ES-I3 (cell line): ENCODE measurements at regions not wholly inside any gene's neighbourhood (a gene's known extent, or its start where the extent isn't known, plus 50 kb on each side); places are given as distances from the start of the nearest gene placed in this dataset.
"Not testable (repeated sequence)": the region's sequence is repeated elsewhere in the genome, so short reads cannot be mapped to it uniquely, and the experiment has no call there.

Source experiments
- H3K36me3 ChIP-seq: 2 replicates; pipeline ENCODE4 v1.6.1; 2013; ENCODE audit warnings: mild to moderate bottlenecking, low read length, control low read depth, moderate library complexity; ENCODE audit not compliant: insufficient read depth
- H3K4me1 ChIP-seq: 2 replicates; pipeline ENCODE4 v1.6.1; 2013; ENCODE audit warnings: mild to moderate bottlenecking, control low read depth, low read length; ENCODE audit not compliant: insufficient read depth
- H3K9ac ChIP-seq: 2 replicates; pipeline ENCODE4 v1.6.1; 2013; ENCODE audit warnings: low read depth, mild to moderate bottlenecking, low read length, moderate library complexity
- H3K9me3 ChIP-seq: 2 replicates; pipeline ENCODE4 v1.6.1; 2013; ENCODE audit warnings: mild to moderate bottlenecking, low read length, moderate library complexity; ENCODE audit not compliant: control insufficient read depth, insufficient read depth

GRCh38 chr10:128178302-128178958 is 52.2 kb upstream of the MKI67 start:
- Histone ChIP-seq H3K9me3 (peaks cover 18% of the 10 kb centered on the region; the same call in 1 of the 2 replicates), H3K36me3 (no peaks in the 10 kb centered on the region), H3K4me1 (no peaks in the 10 kb centered on the region)

GRCh38 chr10:128180843-128181242 is 54.6 kb upstream of the MKI67 start:
- 0 out of 2 replicates have a peak, but pooled peaks cover 10% of the 10 kb centered on the region for H3K9me3 ChIP-seq

More at GRCh38 chr10:128178302-128178958, 52.2 kb upstream of the MKI67 start:
- no peak overlapping the region for H3K9ac ChIP-seq

GRCh38 chr10:128185627-128186026 is 59.4 kb upstream of the MKI67 start:
- no peak overlapping the region for H3K9ac ChIP-seq
- H3K36me3 ChIP-seq, result no peaks in the 10 kb centered on the region
- 0 out of 2 replicates have a peak, but pooled peaks cover 7% of the 10 kb centered on the region for H3K9me3 ChIP-seq
- peaks cover 11% of the 10 kb centered on the region; the same call in 1 of the 2 replicates for H3K4me1 ChIP-seq

More at GRCh38 chr10:128180843-128181242, 54.6 kb upstream of the MKI67 start:
- peaks cover 7% of the 10 kb centered on the region; the same call in 1 of the 2 replicates for H3K4me1 ChIP-seq
- H3K36me3 ChIP-seq, result no peaks in the 10 kb centered on the region
- H3K9ac ChIP-seq, result no peak overlapping the region

- Histone ChIP-seq H3K36me3 (no peaks in the 10 kb centered on the region), H3K9ac (no peak overlapping the region), H3K4me1 (peaks cover 11% of the 10 kb centered on the region; the same call in 1 of the 2 replicates), H3K9me3 (0 out of 2 replicates have a peak, but pooled peaks cover 7% of the 10 kb centered on the region)
These were observed 61.0 kb upstream of the MKI67 start for GRCh38 chr10:128186959-128187787.

- peaks cover 11% of the 10 kb centered on the region; the same call in 1 of the 2 replicates for H3K4me1 ChIP-seq
- no peak overlapping the region for H3K9ac ChIP-seq
- no peaks in the 10 kb centered on the region for H3K36me3 ChIP-seq
- 0 out of 2 replicates have a peak, but pooled peaks cover 3% of the 10 kb centered on the region for H3K9me3 ChIP-seq
These were observed 61.6 kb upstream of the MKI67 start for GRCh38 chr10:128187788-128188185.

- Histone ChIP-seq H3K9ac (no peak overlapping the region), H3K36me3 (no peaks in the 10 kb centered on the region), H3K9me3 (no peaks in the 10 kb centered on the region), H3K4me1 (peaks cover 11% of the 10 kb centered on the region; the same call in 1 of the 2 replicates)
These were observed 63.0 kb upstream of the MKI67 start for GRCh38 chr10:128189176-128189575.

- Histone ChIP-seq H3K9me3 (no peaks in the 10 kb centered on the region), H3K36me3 (no peaks in the 10 kb centered on the region), H3K9ac (no peak overlapping the region), H3K4me1 (no peaks in the 10 kb centered on the region)
These were observed 65.6 kb upstream of the MKI67 start for GRCh38 chr10:128191847-128192246.

- not testable (repeated sequence) for H3K9ac ChIP-seq, H3K36me3 ChIP-seq, H3K4me1 ChIP-seq
- peaks cover 15% of the 10 kb centered on the region for H3K9me3 ChIP-seq
These were observed 75.6 kb upstream of the MKI67 start for GRCh38 chr10:128201826-128202225.

- H3K4me1 ChIP-seq, result no peaks in the 10 kb centered on the region
These were observed 76.8 kb upstream of the MKI67 start for GRCh38 chr10:128203028-128203427.

GRCh38 chr10:128205591-128205990 is 79.4 kb upstream of the MKI67 start:
- H3K9me3 ChIP-seq, result peaks cover 15% of the 10 kb centered on the region
- not testable (repeated sequence) for H3K4me1 ChIP-seq, H3K9ac ChIP-seq, H3K36me3 ChIP-seq

More at GRCh38 chr10:128203028-128203427, 76.8 kb upstream of the MKI67 start:
- H3K36me3 ChIP-seq, result no peaks in the 10 kb centered on the region
- no peak overlapping the region for H3K9ac ChIP-seq
- peaks cover 15% of the 10 kb centered on the region for H3K9me3 ChIP-seq

- H3K36me3 ChIP-seq, result no peaks in the 10 kb centered on the region
- H3K9me3 ChIP-seq, result peaks cover 15% of the 10 kb centered on the region
- H3K4me1 ChIP-seq, result no peaks in the 10 kb centered on the region; the same call in 1 of the 2 replicates
- no peak overlapping the region for H3K9ac ChIP-seq
These were observed 80.5 kb upstream of the MKI67 start for GRCh38 chr10:128206676-128207075.

- no peak overlapping the region; the same call in 1 of the 2 replicates for H3K9ac ChIP-seq
- H3K9me3 ChIP-seq, result no peaks in the 10 kb centered on the region
- peaks cover 4% of the 10 kb centered on the region; the same call in 1 of the 2 replicates for H3K4me1 ChIP-seq
- no peaks in the 10 kb centered on the region for H3K36me3 ChIP-seq
These were observed 83.6 kb upstream of the MKI67 start for GRCh38 chr10:128209862-128210214.

- H3K4me1 ChIP-seq, result peaks cover 4% of the 10 kb centered on the region; the same call in 1 of the 2 replicates
- no peaks in the 10 kb centered on the region for H3K36me3 ChIP-seq
- H3K9me3 ChIP-seq, result no peaks in the 10 kb centered on the region
- peak overlapping the region; percentile 77 for H3K9ac ChIP-seq
These were observed 84.2 kb upstream of the MKI67 start for GRCh38 chr10:128210215-128211063.

- no peaks in the 10 kb centered on the region for H3K9me3 ChIP-seq
- peak overlapping the region; percentile 77; the same call in 1 of the 2 replicates for H3K9ac ChIP-seq
- H3K36me3 ChIP-seq, result no peaks in the 10 kb centered on the region
- H3K4me1 ChIP-seq, result peaks cover 4% of the 10 kb centered on the region; the same call in 1 of the 2 replicates
These were observed 84.9 kb upstream of the MKI67 start for GRCh38 chr10:128211064-128211504.
